HG03135 (cell line): ENCODE measurements at regions not wholly inside any gene's neighbourhood (a gene's known extent, or its start where the extent isn't known, plus 50 kb on each side); places are given as distances from the start of the nearest gene placed in this dataset.
"Not testable (repeated sequence)": the region's sequence is repeated elsewhere in the genome, so short reads cannot be mapped to it uniquely, and the experiment has no call there.

Experiments
- ATAC-seq: cut with Tn5 transposase; IDR thresholded peaks from one replicate; pipeline ENCODE4 v1.9.1; 2021; ENCODE audit warnings: mild to moderate bottlenecking, moderate library complexity; ENCODE audit not compliant: unreplicated experiment

- ATAC-seq = no peak
These were observed 395.3 kb downstream of the NYAP2 start for GRCh38 chr2:225794652-225795400.

DNA sequence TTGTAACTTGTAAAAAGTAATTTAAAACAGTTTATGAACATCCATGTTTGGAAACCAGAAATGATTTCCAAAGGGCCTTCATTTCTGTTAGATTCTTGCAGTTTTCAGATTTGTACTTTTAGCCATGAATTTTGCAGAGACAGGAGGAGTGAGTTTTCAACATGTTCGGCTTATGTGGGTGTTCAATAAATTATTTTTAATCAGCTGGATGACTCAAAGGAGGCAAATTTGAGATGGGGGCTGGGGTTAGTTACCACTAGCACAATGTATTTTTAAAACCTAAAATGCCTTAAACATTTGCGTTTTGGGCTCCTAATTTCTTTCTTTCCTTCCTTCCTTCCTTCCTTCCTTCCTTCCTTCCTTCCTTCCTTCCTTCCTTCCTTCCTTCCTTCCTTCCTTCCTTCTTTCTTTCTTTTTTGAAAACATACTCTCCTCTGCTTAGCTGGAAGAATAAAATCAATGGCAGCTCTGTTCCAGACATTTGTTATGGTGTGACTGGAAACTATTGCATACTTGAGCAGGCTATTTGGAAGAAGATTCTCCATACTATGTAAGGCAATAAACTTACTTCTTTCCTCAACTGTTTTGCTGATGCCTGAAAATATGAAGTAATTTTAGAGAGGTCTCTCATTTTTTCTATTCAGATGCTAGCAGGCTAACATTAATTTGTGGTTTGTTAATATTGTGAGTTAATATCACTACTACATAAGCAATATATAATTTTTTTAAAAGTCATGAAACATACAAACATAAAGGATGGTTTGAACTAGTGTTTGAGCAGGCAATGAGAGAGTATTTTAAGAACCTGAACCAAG lies 394.4 kb downstream of the NYAP2 start:
- ATAC-seq = no peak

- ATAC-seq = no peak
These were observed 389.1 kb downstream of the NYAP2 start for GRCh38 chr2:225788571-225789094.

DNA sequence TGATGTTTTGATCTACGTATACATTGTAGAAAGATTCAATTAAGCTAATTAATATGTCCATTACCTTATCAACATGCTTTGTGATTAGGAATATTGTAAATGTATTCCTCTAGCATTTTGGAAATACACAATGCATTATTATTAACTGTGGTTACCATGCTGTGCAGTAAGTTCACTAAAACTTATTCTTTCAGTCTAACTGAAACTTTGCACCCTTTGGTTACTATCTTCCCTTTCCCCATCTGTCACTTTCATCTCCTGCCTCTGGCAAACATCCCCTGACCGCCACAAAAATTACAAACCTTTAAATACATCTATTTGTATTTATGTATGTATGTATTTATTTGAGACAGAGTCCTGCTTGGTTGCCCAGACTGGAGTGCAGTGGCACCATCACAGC lies 388.0 kb downstream of the NYAP2 start:
- ATAC-seq = no peak

GRCh38 chr2:225781991-225782390 lies 382.5 kb downstream of the NYAP2 start:
- ATAC-seq = no peak

DNA sequence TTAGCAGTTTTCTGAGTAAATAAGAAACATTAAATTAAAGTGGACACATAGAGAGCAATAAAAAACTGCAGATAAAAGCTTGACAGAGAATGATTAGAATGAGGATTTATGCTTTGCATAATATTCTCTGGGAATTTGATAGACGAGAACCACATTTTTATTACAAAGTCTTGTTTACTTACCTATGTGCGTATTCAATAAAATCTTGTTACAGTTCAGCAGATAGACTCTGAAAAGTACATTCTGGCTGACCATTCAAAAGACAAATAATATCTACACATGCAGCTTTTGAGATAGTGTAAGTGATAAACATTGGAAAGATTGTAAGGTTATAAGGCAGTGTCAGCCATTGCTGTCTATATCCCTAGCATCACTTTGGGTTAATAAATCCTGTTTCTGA lies 381.6 kb downstream of the NYAP2 start:
- ATAC-seq = no peak

- ATAC-seq = no peak
These were observed 380.3 kb downstream of the NYAP2 start for GRCh38 chr2:225779829-225780228.

GRCh38 chr2:225773148-225773547 lies 373.6 kb downstream of the NYAP2 start:
- ATAC-seq = no peak

GRCh38 chr2:225771701-225772100 lies 372.2 kb downstream of the NYAP2 start:
- ATAC-seq = no peak

DNA sequence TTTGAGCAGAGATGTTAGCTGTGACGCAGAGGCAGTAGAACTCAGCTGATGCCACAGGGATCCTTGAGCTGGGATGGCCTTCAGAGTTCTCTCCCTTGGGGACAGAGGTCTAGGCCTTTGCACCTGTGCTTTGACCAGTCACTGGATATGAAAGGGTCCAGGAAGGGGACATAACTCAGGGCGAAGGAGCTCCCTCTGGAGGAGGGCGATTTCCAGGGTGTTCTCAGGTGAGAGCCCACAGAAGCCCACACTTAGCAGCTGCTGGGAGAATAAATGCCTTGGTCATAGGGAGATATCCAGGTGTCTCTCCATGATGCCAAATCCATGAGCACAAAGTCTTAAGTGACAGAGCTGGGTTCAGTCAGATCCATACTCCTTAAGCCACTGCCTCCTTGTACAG lies 369.2 kb downstream of the NYAP2 start:
- ATAC-seq = no peak

GRCh38 chr2:225766431-225766830 lies 366.9 kb downstream of the NYAP2 start:
- ATAC-seq = no peak

GRCh38 chr2:225765820-225766219 lies 366.3 kb downstream of the NYAP2 start:
- no peak for ATAC-seq

DNA sequence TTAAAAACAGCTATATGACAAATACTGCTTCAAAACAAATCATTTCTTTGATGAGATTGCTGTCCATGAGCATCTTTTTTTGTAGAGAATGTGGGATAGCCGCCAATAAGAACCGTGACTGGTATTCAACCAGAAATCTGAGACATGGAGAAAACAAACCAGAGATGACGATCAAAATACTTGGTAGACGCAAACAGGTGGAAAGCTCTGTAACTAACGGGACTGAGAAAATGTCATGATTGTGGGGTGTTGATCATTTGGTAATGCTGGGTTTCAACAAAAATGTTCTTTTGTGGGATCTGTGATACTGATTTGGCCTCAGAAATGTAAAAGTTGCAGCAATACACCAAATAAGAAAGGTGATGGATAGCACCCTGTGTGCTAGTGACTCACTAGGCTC lies 364.8 kb downstream of the NYAP2 start:
- ATAC-seq = no peak

- ATAC-seq = no peak
These were observed 364.2 kb downstream of the NYAP2 start for GRCh38 chr2:225763711-225764110.

- no peak for ATAC-seq
These were observed 361.9 kb downstream of the NYAP2 start for GRCh38 chr2:225761396-225761795.

GRCh38 chr2:225757248-225757647 lies 357.7 kb downstream of the NYAP2 start:
- no peak for ATAC-seq

DNA sequence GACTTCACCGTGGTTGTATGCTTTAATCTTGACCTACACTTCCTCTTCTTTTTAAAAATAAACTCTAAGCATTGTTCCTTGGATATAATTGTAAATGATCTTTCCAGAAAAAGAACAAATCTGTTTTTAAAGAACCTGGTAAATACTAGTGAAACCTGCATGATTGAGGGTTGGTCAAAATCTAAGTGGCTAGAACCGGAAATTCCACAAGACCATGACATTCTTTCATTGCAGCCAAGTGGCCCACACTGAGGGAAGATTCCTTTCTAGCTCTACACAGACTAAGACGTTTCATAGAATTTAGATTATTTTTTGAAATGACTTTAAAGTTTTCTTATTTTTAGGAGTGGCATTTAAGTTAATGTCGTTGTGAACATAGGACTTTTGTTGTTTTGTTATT lies 356.7 kb downstream of the NYAP2 start:
- no peak for ATAC-seq

DNA sequence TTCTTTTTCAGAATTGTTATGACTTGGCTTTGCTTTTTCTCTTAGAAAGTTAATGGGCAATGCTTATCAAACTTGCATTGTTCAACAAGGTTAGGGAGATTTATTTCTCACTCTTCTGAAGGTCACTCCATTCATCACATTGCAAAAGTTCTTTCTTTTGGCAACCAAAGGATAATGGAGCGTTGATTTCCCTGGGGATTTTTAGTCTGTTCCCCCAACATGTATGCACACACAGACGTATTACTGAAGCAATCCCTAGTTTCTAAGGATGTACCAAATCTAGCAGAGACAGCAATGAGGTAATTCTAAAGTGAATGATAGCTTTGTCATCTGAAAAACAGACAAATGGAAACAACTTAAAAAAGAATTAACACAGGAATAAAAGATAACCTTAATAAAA lies 349.1 kb downstream of the NYAP2 start:
- ATAC-seq = no peak

DNA sequence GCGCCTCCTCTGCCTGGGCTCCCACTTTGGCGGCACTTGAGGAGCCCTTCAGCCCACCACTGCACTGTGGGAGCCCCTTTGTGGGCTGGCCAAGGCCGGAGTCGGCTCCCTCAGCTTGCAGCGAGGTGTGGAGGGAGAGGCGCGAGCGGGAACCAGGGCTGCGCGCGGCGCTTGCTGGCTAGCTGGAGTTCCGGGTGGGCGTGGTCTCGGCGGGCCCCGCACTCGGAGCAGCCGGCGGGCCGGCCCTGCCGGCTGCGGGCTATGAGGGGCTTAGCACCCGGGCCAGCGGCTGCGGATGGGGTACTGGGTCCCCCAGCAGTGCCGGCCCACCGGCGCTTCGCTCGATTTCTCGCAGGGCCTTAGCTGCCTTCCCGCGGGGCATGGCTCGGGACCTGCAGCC lies 344.5 kb downstream of the NYAP2 start:
- ATAC-seq = not testable (repeated sequence)

DNA sequence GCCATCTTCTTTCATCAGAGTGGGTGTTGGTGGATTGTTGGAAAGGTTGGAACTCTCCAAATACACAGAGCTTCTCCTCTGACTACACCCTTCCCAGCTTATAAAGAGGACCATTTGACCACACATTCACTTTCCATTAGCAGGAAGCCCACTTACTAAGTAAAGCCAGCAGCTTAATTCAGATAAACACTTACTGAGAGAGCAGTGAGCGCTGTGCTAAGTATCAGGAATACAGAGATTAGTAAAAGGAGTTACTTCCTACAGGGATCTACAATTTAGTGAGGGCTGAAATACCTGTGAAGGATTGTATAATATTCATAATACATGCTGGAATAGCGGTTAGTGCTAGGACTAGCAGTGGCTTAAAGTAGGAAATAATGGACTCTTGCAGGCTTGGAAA lies 343.0 kb downstream of the NYAP2 start:
- ATAC-seq = no peak

- no peak for ATAC-seq
These were observed 340.6 kb downstream of the NYAP2 start for GRCh38 chr2:225740086-225740485.

DNA sequence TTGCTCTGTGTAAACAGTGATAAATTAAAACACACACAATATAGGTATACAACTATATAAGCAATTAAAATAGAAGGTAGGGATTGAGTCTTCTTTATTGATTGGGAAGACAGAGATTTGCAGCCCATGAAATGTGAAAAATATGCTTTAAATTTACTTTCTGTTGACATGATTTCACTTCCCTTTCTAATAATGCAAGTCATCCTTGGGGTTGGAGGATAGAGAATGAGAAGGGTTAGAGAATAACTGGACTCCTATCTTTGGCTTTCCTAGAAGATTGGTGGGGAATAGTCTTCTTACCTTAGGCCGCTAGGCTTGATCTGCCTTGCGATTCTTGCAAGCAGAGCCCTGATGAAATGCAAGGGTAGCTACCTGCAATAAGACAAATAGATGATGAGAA lies 339.8 kb downstream of the NYAP2 start:
- ATAC-seq = no peak
